Brain microvascular endothelial cell (primary cell): ENCODE measurements at regions not wholly inside any gene's neighbourhood (a gene's known extent, or its start where the extent isn't known, plus 50 kb on each side); places are given as distances from the start of the nearest gene placed in this dataset.
A peak's percentile ranks its signal among the peaks of the same experiment; 100 is the strongest.

Experiments
- DNase-seq: peaks from one replicate; pipeline ENCODE4 v3.0.0-alpha.2; 2020
- H3K27ac ChIP-seq: fragments of 250-450 bp; sonication (Bioruptor Pico); 2 replicates; pipeline ENCODE4 v1.5.1; 2020; ENCODE audit warnings: mild to moderate bottlenecking, moderate library complexity
- H3K27me3 ChIP-seq: fragments of 250-450 bp; sonication (Bioruptor Pico); replicated peaks from 2 replicates; pipeline ENCODE4 v1.5.1; 2020; ENCODE audit warnings: mild to moderate bottlenecking
- H3K36me3 ChIP-seq: fragments of 250-450 bp; sonication (Bioruptor Pico); replicated peaks from 2 replicates; pipeline ENCODE4 v1.5.1; 2020; ENCODE audit warnings: mild to moderate bottlenecking
- H3K4me3 ChIP-seq: 2 replicates; pipeline ENCODE4 v1.5.1; 2011; ENCODE audit warnings: low read depth, mild to moderate bottlenecking, control low read depth, low read length, moderate library complexity
- in situ Hi-C: cut with HindIII; loops from 2 replicates; pipeline ENCODE4 v1.10.0; 2017; ENCODE audit warnings: low sequenced_read_pairs, low pct_ligation_motif_present
- TF ChIP-seq, protein P1 (sequence below): IDR thresholded peaks from 2 replicates; pipeline ENCODE4 v1.5.1; 2011; ENCODE audit warnings: low read depth, mild to moderate bottlenecking, moderate library complexity, low read length, control low read depth, inconsistent platforms; ENCODE audit errors: missing control alignments

GRCh38 chr6:15874821-15875220, 212.0 kb upstream of the DTNBP1 start:
- no peaks in the 10 kb centered on the region for H3K36me3 ChIP-seq
- in situ Hi-C loops, result no loop called here
- no peak overlapping the region for H3K27ac ChIP-seq
- DNase-seq, result peak; percentile 36
- TF ChIP-seq, protein P1, sequence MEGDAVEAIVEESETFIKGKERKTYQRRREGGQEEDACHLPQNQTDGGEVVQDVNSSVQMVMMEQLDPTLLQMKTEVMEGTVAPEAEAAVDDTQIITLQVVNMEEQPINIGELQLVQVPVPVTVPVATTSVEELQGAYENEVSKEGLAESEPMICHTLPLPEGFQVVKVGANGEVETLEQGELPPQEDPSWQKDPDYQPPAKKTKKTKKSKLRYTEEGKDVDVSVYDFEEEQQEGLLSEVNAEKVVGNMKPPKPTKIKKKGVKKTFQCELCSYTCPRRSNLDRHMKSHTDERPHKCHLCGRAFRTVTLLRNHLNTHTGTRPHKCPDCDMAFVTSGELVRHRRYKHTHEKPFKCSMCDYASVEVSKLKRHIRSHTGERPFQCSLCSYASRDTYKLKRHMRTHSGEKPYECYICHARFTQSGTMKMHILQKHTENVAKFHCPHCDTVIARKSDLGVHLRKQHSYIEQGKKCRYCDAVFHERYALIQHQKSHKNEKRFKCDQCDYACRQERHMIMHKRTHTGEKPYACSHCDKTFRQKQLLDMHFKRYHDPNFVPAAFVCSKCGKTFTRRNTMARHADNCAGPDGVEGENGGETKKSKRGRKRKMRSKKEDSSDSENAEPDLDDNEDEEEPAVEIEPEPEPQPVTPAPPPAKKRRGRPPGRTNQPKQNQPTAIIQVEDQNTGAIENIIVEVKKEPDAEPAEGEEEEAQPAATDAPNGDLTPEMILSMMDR, result no peak
- no peak overlapping the region for H3K4me3 ChIP-seq
- no peaks in the 10 kb centered on the region for H3K27me3 ChIP-seq

DNA sequence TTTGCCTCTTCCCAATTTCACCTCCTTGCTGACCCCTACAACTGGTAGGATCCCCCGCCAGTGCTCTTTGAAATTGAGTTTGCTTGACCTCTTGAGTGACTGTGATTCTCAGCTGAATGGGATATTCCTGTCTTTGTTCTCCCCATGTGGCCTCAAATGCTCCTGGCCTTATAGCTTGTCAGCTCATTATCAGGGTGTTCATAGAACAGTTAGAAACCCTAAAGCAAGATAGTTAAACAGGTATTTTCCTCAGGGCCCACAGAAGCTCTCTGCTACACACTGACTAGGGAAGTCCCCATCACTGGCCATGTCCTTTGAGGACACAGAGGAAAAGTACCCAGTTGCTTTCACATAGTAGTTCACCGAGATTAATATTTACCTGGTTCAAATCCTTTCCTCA, 211.5 kb upstream of the DTNBP1 start:
- Histone ChIP-seq H3K27me3 (no peaks in the 10 kb centered on the region), H3K4me3 (no peak overlapping the region), H3K27ac (no peak overlapping the region), H3K36me3 (no peaks in the 10 kb centered on the region)
- in situ Hi-C loops, result no loop called here
- TF ChIP-seq, protein P1, result no peak
- no peak for DNase-seq

- in situ Hi-C loops, result no loop called here
- H3K36me3 ChIP-seq, result no peaks in the 10 kb centered on the region
- no peaks in the 10 kb centered on the region for H3K27me3 ChIP-seq
- TF ChIP-seq, protein P1, result no peak
- H3K27ac ChIP-seq, result no peak overlapping the region
- no peak overlapping the region for H3K4me3 ChIP-seq
- DNase-seq, result peak; percentile 37
Measured at GRCh38 chr6:15872241-15873103, 209.6 kb upstream of the DTNBP1 start.

DNA sequence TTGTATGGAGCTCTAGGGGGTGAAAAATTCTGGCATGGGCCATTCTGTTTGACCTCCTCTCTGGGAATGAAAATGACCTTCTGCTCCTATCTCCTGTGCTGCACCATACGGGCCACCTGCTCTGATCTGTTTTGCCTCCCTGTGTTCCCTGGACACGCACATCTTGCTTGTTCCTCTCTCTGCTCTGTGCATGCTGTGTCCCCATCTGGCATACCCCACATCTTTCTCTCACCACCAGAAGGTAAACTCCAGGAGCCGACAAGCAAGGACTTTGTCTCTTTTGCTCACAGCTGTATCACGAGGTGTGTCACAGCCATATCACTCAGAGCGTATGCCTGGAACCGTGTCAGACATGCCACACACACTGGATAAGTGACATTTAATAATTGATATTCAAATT, 208.4 kb upstream of the DTNBP1 start:
- in situ Hi-C loops, result no loop called here
- no peak for DNase-seq
- TF ChIP-seq, protein P1, result no peak
- H3K4me3 ChIP-seq, result no peak overlapping the region
- no peaks in the 10 kb centered on the region for H3K27me3 ChIP-seq
- no peak overlapping the region for H3K27ac ChIP-seq
- H3K36me3 ChIP-seq, result no peaks in the 10 kb centered on the region

DNA sequence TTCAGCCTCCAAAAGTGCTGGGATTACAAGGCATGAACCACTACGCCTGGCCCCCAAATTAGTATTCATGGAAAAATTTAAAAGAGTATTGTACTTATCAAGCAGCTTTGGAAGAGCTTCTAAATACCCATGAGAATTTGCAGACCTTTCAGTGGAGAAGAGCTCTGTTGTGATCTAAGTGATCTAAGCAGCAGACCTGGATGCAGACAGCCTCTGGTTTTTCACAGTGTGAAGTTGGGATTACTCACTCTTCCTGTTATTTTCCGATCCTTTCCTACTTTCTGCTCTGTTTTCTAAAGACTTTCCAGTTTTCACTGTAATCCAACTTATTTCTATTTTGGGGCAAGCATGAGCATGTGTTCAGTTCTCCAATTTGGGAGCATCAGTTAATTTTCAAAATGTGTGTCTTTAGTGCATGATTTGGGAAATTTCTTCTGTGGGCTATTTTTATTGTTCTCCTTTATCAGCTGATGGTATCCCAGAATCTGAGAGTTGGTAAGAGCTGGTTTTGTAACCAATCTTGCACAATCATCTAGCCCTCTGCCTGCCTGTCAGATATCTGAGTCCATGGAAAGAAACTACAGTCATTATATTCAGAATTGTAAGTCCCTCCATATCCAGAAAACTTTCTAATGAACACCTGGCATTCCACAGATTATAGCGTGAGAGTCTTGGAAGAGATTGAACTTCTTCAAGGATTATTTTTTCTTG, 207.7 kb upstream of the DTNBP1 start:
- peak; percentile 27 for DNase-seq
- Histone ChIP-seq H3K4me3 (no peak overlapping the region), H3K27me3 (no peaks in the 10 kb centered on the region), H3K36me3 (no peaks in the 10 kb centered on the region), H3K27ac (no peak overlapping the region)
- TF ChIP-seq, protein P1, result no peak
- in situ Hi-C loops, result no loop called here
